ENCODE measurements at regions not wholly inside any gene's neighbourhood (a gene's known extent, or its start where the extent isn't known, plus 50 kb on each side); places are given as distances from the start of the nearest gene placed in this dataset.

DNA sequence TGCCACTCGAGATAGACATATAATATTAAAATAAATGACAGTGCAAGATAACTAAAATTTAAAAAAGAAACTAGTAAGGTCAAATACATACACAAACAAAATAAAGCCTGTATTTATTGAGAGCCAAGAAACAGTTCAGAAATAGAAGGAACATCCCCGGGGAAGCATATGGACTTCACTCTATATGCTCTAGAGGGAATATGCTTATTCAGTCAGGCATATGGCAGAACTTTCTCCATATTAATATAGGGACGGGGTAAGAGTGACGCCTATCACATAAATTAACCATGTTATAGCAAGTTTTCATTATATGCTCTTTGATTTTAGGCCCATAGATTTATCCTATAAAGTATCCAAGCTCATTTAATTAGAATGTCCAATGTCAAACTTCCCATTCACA lies 56.7 kb upstream of the EFHC2 start:
- TF ChIP-seq, protein P1, sequence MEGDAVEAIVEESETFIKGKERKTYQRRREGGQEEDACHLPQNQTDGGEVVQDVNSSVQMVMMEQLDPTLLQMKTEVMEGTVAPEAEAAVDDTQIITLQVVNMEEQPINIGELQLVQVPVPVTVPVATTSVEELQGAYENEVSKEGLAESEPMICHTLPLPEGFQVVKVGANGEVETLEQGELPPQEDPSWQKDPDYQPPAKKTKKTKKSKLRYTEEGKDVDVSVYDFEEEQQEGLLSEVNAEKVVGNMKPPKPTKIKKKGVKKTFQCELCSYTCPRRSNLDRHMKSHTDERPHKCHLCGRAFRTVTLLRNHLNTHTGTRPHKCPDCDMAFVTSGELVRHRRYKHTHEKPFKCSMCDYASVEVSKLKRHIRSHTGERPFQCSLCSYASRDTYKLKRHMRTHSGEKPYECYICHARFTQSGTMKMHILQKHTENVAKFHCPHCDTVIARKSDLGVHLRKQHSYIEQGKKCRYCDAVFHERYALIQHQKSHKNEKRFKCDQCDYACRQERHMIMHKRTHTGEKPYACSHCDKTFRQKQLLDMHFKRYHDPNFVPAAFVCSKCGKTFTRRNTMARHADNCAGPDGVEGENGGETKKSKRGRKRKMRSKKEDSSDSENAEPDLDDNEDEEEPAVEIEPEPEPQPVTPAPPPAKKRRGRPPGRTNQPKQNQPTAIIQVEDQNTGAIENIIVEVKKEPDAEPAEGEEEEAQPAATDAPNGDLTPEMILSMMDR (IDR thresholded peaks at IDR 0.05 in 2 of 3, conservative IDR thresholded peaks at IDR 0.05 in 1 of 3; ENCODE audit: control insufficient read depth in 2 of 3, extremely low read depth in 1 of 3, insufficient read depth in 1 of 3, low read depth in 3 of 3, low read length in 3 of 3), result no peak
- TF ChIP-seq RFX5 (IDR thresholded peaks at IDR 0.05; ENCODE audit: low read depth, low read length) (no peak), ZNF274 (IDR thresholded peaks at IDR 0.05; ENCODE audit: insufficient read depth, insufficient read length) (no peak), SP1 (IDR thresholded peaks at IDR 0.05; ENCODE audit: low read depth, low read length) (no peak), POLR2A (IDR thresholded peaks at IDR 0.05; ENCODE audit: low read depth, low read length) (no peak), NR2C1 (IDR thresholded peaks at IDR 0.05) (no peak)
